ENCODE measurements at regions not wholly inside any gene's neighbourhood (a gene's known extent, or its start where the extent isn't known, plus 50 kb on each side); places are given as distances from the start of the nearest gene placed in this dataset.
"Not testable (repeated sequence)": the region's sequence is repeated elsewhere in the genome, so short reads cannot be mapped to it uniquely, and the experiment has no call there.

DNA sequence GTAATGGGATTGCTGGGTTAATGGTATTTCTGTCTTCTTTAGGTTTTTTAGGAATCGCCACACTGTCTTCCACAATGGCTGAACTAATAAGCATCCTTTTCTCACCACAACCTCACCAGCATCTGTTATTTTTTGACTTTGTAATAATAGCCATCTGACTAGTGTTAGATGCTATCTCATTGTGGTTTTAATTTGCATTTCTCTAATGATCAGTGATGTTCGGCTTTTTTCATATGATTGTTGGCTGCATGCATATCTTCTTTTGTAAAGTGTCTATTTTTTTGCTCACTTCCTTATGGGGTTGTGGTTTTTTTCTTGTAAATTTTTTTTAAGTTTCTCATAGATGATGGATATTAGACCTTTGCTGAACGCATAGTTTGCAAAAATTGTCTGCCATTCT lies 377.9 kb downstream of the GALC start:
- TF ChIP-seq, protein P1, sequence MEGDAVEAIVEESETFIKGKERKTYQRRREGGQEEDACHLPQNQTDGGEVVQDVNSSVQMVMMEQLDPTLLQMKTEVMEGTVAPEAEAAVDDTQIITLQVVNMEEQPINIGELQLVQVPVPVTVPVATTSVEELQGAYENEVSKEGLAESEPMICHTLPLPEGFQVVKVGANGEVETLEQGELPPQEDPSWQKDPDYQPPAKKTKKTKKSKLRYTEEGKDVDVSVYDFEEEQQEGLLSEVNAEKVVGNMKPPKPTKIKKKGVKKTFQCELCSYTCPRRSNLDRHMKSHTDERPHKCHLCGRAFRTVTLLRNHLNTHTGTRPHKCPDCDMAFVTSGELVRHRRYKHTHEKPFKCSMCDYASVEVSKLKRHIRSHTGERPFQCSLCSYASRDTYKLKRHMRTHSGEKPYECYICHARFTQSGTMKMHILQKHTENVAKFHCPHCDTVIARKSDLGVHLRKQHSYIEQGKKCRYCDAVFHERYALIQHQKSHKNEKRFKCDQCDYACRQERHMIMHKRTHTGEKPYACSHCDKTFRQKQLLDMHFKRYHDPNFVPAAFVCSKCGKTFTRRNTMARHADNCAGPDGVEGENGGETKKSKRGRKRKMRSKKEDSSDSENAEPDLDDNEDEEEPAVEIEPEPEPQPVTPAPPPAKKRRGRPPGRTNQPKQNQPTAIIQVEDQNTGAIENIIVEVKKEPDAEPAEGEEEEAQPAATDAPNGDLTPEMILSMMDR (conservative IDR thresholded peaks at IDR 0.05; ENCODE audit: low read depth, low read length), result no peak
- no peak overlapping the region for H3K4me3 ChIP-seq (ENCODE audit: low read depth, low read length)
- DNase-seq (ENCODE audit: low read depth), result no peak

DNA sequence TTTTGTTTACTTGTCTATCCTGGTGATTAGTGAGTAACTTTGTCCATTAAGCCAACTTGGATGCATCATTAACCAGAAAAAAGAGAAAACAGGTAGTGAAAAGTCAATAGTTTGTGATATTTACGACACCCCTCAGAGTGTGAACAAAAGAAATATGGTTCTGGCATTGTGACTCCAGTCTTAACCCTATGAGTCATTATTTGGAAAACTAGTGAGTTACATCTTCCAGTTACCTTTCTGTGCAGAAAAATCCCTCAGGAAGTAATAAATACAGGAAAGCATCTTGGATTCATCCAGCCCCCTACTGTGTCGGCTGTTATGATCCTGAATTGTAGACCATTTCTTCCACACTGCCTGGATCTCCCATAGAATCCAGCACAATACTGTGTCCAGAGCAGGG lies 379.1 kb downstream of the GALC start:
- TF ChIP-seq, protein P1 (conservative IDR thresholded peaks at IDR 0.05; ENCODE audit: low read depth, low read length), result no peak
- DNase-seq (ENCODE audit: low read depth), result no peak
- H3K4me3 ChIP-seq (ENCODE audit: low read depth, low read length), result no peak overlapping the region

DNA sequence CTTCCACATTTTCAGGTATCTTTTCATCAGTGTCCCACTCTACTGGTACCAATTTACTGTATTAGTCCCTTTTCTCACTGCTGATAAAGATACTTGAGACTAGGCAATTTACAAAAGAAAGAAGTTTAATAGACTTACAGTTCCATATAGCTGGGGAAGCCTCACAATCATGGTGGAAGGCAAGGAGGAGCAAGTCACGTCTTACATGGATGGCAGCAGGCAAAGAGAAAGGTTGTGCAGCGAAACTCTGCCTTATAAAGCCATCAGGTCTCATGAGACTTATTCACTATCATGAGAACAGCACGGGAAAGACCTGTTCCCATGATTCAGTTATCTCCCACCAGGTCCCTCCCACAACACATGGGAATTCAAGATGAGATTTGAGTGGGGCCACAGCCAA lies 385.9 kb downstream of the GALC start:
- H3K4me3 ChIP-seq (ENCODE audit: low read depth, low read length); DNase-seq (ENCODE audit: low read depth): not testable (repeated sequence)

DNA sequence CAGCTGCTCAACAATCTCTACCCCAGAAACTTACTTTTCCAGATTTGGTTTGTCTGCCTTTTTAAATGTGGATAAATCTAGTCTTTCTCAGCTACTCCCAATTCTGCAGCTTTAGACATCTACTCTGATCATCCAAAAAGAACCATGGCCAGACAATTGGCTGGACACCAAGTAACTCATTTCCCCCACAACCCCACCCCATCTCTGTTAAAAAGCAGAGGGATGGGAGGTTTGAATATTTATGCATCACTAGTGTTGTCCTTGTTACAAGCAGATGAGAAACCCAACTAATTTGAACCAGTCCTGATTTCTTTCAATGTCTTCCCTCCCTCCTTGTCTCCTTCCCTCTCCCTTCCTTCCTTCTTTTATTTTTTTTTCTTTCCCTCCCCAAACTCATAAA lies 391.9 kb downstream of the GALC start:
- no peak for DNase-seq (ENCODE audit: low read depth)
- TF ChIP-seq, protein P1 (conservative IDR thresholded peaks at IDR 0.05; ENCODE audit: low read depth, low read length), result no peak

DNA sequence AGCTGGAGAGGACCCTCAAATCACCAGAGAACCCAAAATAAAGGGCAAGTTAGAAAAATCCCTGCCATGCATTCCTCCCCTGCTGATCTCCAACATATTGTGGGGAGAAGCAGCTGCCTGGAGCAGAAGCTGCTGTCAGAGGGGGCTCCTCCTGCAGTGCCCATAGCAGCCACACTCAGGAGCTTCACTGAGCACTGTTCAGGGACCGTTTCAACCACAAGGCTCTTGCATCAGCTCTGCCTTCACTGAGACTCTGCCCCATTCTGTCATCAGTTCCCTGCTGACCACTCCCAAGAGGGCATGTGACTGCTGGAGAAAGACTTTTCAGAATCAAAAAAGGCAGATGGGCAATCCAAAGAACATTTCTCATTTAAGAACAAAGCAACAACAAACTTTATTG lies 392.7 kb downstream of the GALC start:
- TF ChIP-seq, protein P1 (conservative IDR thresholded peaks at IDR 0.05; ENCODE audit: low read depth, low read length), result no peak
- H3K4me3 ChIP-seq (ENCODE audit: low read depth, low read length), result no peak overlapping the region
- no peak for DNase-seq (ENCODE audit: low read depth)

More for the DNA sequence above, 391.9 kb downstream of the GALC start:
- H3K4me3 ChIP-seq (ENCODE audit: low read depth, low read length), result no peak overlapping the region

DNA sequence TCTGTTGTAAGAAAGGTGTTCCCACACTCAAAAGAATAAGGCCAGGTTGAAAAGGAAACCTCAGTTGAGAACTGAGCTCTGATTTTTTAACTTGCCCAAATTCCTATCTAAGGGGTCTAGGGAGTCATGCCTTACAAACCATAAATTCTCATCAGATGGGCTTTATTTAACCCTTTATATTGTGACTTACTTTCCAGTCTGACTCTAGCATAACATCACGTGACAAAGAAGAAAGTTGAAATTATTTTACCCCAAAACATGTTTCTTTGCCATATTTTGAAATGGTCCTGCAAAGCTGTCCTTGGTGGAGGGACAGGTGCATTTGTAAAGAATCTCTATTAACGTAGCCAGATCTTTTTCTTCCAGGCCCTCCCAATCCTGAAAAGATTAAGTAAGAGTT lies 411.7 kb downstream of the GALC start:
- no peak overlapping the region for H3K4me3 ChIP-seq (ENCODE audit: low read depth, low read length)
- TF ChIP-seq, protein P1 (conservative IDR thresholded peaks at IDR 0.05; ENCODE audit: low read depth, low read length), result no peak
- no peak for DNase-seq (ENCODE audit: low read depth)

DNA sequence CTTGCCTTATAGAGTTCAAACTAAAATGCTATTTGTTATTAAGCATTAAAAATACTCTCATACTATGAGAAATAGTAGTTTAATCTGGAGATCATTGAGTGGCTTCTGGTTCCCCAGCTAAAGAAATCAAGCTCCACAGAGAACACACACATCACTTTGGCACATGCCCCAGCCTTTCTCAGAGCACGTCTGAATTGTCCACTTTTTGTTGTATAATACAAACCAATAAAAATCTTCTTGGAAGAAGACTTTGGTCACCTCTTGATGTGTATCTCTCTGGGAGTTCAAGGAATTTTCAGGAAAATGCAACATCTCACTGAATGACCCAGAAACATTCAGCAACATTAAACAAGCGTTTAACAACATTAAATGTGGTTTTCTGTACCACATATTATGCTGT lies 413.9 kb downstream of the GALC start:
- TF ChIP-seq, protein P1 (conservative IDR thresholded peaks at IDR 0.05; ENCODE audit: low read depth, low read length), result no peak
- DNase-seq (ENCODE audit: low read depth), result no peak
- H3K4me3 ChIP-seq (ENCODE audit: low read depth, low read length), result no peak overlapping the region

DNA sequence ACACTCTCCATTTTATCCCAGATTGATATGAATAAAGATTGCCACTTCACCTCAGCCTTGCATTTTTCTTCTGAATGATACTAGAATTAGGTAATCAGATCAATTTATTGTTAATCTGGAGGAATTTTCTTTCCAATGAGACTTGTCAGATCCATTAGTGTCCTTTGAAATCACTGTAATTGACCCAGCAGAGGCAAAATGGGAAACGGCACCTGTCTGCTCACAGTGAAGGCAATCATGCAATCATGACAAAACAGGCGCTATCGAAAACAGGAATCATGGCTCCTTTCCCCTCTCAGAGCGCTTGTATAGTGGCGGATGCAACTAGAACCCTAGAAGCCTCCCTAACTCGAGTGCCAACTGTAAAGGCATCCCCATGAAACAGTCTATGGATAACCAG lies 417.6 kb downstream of the GALC start:
- DNase-seq (ENCODE audit: low read depth), result no peak
- H3K4me3 ChIP-seq (ENCODE audit: low read depth, low read length), result no peak overlapping the region
- TF ChIP-seq, protein P1 (conservative IDR thresholded peaks at IDR 0.05; ENCODE audit: low read depth, low read length), result no peak
